ENCODE measurements at regions not wholly inside any gene's neighbourhood (a gene's known extent, or its start where the extent isn't known, plus 50 kb on each side); places are given as distances from the start of the nearest gene placed in this dataset.

DNA sequence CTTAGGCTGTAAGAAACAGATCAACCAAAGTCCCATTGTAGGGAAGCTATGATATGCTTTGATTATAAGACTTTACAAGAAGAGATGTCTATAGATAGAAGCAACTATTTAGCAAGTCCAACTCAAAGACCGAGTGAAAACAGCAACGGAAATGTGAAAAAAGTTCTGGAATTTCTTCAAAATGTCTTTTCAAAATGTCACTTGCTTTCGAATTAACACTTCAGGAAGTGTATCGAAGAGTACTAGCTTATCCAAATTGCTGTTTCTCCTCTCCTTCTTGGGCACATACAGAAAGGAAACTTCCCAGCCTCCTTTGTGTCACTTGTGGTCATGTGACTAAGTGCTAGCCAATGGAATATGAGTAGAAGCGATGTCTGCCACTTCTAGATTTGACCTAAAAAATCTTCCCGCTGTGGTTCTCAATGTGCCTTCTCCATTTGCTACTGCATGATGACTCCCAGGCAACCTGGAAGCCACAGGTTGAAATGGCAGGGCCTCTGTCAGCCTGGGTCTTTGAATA is 89.9 kb downstream of the TSEN15 start:
- no peak for TF ChIP-seq CTCF (IDR thresholded peaks at IDR 0.05; ENCODE audit: insufficient read depth, low read length, missing control alignments)
- POLR2A ChIA-PET, result no interaction called here
- CTCF ChIA-PET, result interaction anchor here (1.0 to 1.5 kb wide), 3 partner anchors 8 to 522 kb away, joined by 3 to 4 read pairs (median 4); no protein-coding TSS in a partner anchor
- H3K4me3 ChIP-seq (ENCODE audit: low read depth, low read length), result no peak overlapping the region
- DNase-seq (ENCODE audit: low read depth, low spot score), result no peak

DNA sequence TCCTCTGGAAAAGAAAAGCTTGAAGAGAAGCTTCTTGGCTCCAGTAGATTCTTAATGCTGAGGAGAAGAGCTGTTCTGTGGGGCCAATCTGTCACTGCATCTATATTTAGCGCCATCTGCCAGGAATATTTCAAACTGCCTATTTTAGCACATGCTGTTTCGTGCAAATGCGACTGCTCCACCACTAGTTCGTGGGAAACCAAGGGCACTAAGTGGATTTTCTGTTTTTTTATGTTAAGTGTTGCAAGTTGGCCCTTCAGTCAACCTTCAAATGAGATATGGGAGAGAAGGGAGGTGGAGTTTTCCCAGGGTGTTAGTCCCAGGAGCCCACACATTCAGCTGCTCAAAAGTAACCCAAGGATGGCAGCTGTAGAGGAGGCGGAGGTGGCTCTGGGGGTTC is 91.9 kb downstream of the TSEN15 start:
- CTCF ChIA-PET, result interaction anchor here (0.6 to 2.5 kb wide), 9 partner anchors 9 to 488 kb away, joined by 3 to 10 read pairs (median 4); no protein-coding TSS in a partner anchor

GRCh38 chr1:184145083-184145482 is 93.6 kb downstream of the TSEN15 start:
- DNase-seq (ENCODE audit: low read depth, low spot score), result no peak
- POLR2A ChIA-PET, result no interaction called here
- CTCF ChIA-PET, result no interaction called here
- no peak for TF ChIP-seq CTCF (IDR thresholded peaks at IDR 0.05; ENCODE audit: insufficient read depth, low read length, missing control alignments)
- no peak overlapping the region for H3K4me3 ChIP-seq (ENCODE audit: low read depth, low read length)

More for the DNA sequence above, 91.9 kb downstream of the TSEN15 start:
- POLR2A ChIA-PET, result no interaction called here
- TF ChIP-seq CTCF (IDR thresholded peaks at IDR 0.05; ENCODE audit: insufficient read depth, low read length, missing control alignments), result peak; percentile 21
- no peak overlapping the region for H3K4me3 ChIP-seq (ENCODE audit: low read depth, low read length)
- no peak for DNase-seq (ENCODE audit: low read depth, low spot score)

DNA sequence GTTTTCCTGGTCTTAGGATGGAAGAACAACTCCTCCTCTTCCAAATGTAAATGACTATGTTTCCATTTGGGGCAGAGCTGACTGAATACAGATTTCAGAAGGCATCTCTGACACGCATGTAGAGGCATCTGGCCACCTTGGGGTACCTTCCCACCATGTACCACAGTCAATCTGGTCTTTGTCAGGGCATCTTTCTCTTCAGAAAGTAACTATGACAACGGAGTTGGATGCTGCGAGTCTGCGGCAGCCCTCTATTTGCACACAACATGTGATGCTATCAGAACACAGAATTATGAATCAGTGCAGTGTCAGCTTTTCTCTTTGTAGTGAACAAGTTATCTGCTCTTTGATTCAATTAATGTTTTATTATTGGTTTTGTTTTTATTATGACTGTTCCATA is 94.7 kb downstream of the TSEN15 start:
- H3K4me3 ChIP-seq (ENCODE audit: low read depth, low read length), result no peak overlapping the region
- POLR2A ChIA-PET, result no interaction called here
- no peak for DNase-seq (ENCODE audit: low read depth, low spot score)
- no peak for TF ChIP-seq CTCF (IDR thresholded peaks at IDR 0.05; ENCODE audit: insufficient read depth, low read length, missing control alignments)
- CTCF ChIA-PET, result interaction anchor here (0.7 to 0.9 kb wide), 2 partner anchors 10 to 518 kb away, joined by 3 read pairs; no protein-coding TSS in a partner anchor

DNA sequence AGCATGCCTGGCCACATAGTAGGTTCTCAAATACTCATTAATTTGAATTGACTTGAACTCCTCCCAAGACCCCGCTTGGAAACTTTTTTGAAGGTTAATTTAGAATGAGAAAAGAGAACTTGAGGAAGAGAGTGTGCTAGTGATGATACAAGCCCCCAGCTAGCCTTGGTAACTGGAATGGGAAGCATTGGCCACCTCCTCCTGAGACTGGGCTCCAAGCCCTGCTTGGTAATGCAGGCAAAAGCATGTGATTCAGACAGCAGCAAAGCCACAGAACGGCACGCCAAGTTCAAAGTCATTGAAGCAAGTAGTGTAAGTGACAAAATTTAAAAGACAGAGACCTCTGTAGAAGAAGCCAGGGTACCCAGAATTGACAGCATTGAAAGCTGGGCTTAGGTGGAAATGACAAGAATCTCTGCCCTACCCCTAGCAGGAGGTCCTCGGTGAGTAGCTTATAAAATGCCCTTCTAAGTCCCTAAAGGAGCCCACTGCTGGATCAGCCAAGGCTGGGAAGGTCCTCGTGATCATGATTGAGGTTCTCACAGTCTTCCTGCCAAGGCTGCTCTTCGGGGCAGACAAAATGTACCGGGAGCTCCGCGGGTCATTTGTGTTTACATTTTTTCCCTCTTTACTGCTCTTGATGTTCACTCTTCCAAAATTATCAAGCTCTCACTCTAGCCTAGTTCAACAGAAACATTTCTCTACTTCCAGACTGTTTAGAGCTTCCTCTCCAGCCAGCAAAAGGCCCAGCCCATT is 99.4 kb downstream of the TSEN15 start:
- TF ChIP-seq CTCF (IDR thresholded peaks at IDR 0.05; ENCODE audit: insufficient read depth, low read length, missing control alignments), result no peak
- ChIA-PET POLR2A (interaction anchor here (0.6 kb wide), 1 partner anchor 33 kb away, joined by 3 read pairs; no protein-coding TSS in a partner anchor), CTCF (interaction anchor here (0.5 to 3.2 kb wide), 6 partner anchors 7 to 127 kb away, joined by 3 to 13 read pairs (median 5); no protein-coding TSS in a partner anchor)
- H3K4me3 ChIP-seq (ENCODE audit: low read depth, low read length), result no peak overlapping the region
- no peak for DNase-seq (ENCODE audit: low read depth, low spot score)

DNA sequence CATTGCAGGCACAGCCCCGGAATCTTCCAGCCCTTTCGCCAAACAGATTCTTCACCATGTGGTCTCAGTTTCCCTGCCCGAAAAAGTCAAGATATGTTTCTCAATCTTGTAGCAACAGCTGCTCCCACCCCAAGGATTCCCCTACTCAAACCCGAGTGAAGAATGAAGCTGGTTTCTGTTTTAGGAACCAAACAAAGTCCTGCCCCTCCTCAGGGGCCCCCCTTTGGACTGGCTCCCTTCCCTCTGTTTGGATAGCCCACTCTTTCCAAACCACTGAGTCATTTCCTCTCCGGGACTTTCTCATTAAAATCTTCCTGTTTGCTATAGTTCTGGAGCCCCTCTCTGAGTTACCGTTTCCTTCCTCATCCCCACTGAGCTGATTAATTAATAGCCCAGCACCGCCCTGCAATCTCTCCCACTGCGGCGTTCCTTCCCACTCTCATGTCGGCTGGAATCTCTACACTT is 100.9 kb downstream of the TSEN15 start:
- POLR2A ChIA-PET, result no interaction called here
- DNase-seq (ENCODE audit: low read depth, low spot score), result no peak
- TF ChIP-seq CTCF (IDR thresholded peaks at IDR 0.05; ENCODE audit: insufficient read depth, low read length, missing control alignments), result no peak
- CTCF ChIA-PET, result interaction anchor here (1.0 to 3.2 kb wide), 6 partner anchors 9 to 511 kb away, joined by 3 to 13 read pairs (median 4); no protein-coding TSS in a partner anchor
- peak overlapping the region; percentile 39 for H3K4me3 ChIP-seq (ENCODE audit: low read depth, low read length)
